Fibroblast of villous mesenchyme (primary cell): ENCODE measurements at regions not wholly inside any gene's neighbourhood (a gene's known extent, or its start where the extent isn't known, plus 50 kb on each side); places are given as distances from the start of the nearest gene placed in this dataset.

Experiments
- DNase-seq: peaks from one replicate; pipeline ENCODE4 v3.0.0-alpha.2; 2010; ENCODE audit warnings: low read depth
- H3K4me3 ChIP-seq: 2 replicates; pipeline ENCODE4 v1.5.1; 2011; ENCODE audit warnings: low read depth, mild to moderate bottlenecking, low read length
- CTCF ChIP-seq: IDR thresholded peaks from 2 replicates; pipeline ENCODE4 v1.5.1; 2012; ENCODE audit warnings: low read depth, mild to moderate bottlenecking, low read length; ENCODE audit not compliant: insufficient read depth

- DNase-seq: no peak
- H3K4me3 ChIP-seq: no peak overlapping the region
- TF ChIP-seq CTCF: no peak
Observed at GRCh38 chr2:175373729-175374128, 192.2 kb upstream of the ATP5MC3 start.

- DNase-seq: peak; percentile 6
- no peak overlapping the region for H3K4me3 ChIP-seq
- TF ChIP-seq CTCF: no peak
Observed at GRCh38 chr2:175372704-175373701, 191.5 kb upstream of the ATP5MC3 start.

- H3K4me3 ChIP-seq: no peak overlapping the region
- no peak for TF ChIP-seq CTCF
- no peak for DNase-seq
Observed at GRCh38 chr2:175371378-175371777, 189.9 kb upstream of the ATP5MC3 start.

GRCh38 chr2:175366815-175367214 is 185.3 kb upstream of the ATP5MC3 start:
- no peak overlapping the region for H3K4me3 ChIP-seq
- DNase-seq: peak; percentile 45
- TF ChIP-seq CTCF: peak; percentile 85

- no peak overlapping the region for H3K4me3 ChIP-seq
- DNase-seq: no peak
- no peak for TF ChIP-seq CTCF
Observed at GRCh38 chr2:175363699-175364098, 182.2 kb upstream of the ATP5MC3 start.

GRCh38 chr2:175362331-175362730 is 180.8 kb upstream of the ATP5MC3 start:
- H3K4me3 ChIP-seq: no peak overlapping the region
- no peak for DNase-seq
- TF ChIP-seq CTCF: no peak
